ENCODE measurements at regions not wholly inside any gene's neighbourhood (a gene's known extent, or its start where the extent isn't known, plus 50 kb on each side); places are given as distances from the start of the nearest gene placed in this dataset.

DNA sequence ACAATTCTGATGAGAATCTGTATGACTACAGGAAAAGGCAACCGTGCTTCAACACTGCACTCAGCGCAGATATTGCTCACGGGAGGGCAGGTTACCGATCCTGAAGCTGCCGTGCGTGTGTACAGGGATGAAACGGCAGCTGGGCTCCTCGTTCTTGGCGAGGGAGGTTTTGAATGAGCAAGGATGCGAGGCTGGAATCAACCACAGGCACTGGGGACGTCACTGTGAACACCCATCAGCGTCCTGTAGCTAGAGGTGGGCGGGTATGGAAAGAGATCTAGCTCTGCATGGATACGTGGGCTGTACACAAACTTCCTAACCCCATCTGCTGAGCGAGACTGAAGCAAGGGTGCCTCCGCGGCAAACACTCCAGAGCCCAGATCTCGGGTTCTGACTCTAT is 84.3 kb upstream of the COL5A1 start:
- no peak for TF ChIP-seq POLR2A (IDR thresholded peaks at IDR 0.05)
- TF ChIP-seq, protein P1, sequence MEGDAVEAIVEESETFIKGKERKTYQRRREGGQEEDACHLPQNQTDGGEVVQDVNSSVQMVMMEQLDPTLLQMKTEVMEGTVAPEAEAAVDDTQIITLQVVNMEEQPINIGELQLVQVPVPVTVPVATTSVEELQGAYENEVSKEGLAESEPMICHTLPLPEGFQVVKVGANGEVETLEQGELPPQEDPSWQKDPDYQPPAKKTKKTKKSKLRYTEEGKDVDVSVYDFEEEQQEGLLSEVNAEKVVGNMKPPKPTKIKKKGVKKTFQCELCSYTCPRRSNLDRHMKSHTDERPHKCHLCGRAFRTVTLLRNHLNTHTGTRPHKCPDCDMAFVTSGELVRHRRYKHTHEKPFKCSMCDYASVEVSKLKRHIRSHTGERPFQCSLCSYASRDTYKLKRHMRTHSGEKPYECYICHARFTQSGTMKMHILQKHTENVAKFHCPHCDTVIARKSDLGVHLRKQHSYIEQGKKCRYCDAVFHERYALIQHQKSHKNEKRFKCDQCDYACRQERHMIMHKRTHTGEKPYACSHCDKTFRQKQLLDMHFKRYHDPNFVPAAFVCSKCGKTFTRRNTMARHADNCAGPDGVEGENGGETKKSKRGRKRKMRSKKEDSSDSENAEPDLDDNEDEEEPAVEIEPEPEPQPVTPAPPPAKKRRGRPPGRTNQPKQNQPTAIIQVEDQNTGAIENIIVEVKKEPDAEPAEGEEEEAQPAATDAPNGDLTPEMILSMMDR (IDR thresholded peaks at IDR 0.05 in 4 of 5, conservative IDR thresholded peaks at IDR 0.05 in 1 of 5) = no peak

Data from gastrocnemius medialis (tissue), 4 donors.